H9 (cell line): ENCODE measurements at regions not wholly inside any gene's neighbourhood (a gene's known extent, or its start where the extent isn't known, plus 50 kb on each side); places are given as distances from the start of the nearest gene placed in this dataset.

Source experiments
- DNase-seq: peaks from one replicate; pipeline ENCODE4 v3.0.0-alpha.2; 2017
- H2AFZ ChIP-seq: one replicate; pipeline ENCODE4 v1.6.1; 2013; ENCODE audit warnings: mild to moderate bottlenecking, low read length, control low read depth, moderate library complexity
- H2AK5ac ChIP-seq: 2 replicates; pipeline ENCODE4 v1.6.1; 2013; ENCODE audit warnings: low read length, control low read depth, mixed read lengths; ENCODE audit not compliant: insufficient read length
- H2BK120ac ChIP-seq: one replicate; pipeline ENCODE4 v1.6.1; 2013; ENCODE audit warnings: low read depth, mild to moderate bottlenecking, low read length, control low read depth, inconsistent platforms; ENCODE audit not compliant: poor library complexity, severe bottlenecking
- H2BK12ac ChIP-seq: 2 replicates; pipeline ENCODE4 v1.6.1; 2013; ENCODE audit warnings: low read length, control low read depth, mixed read lengths, low read depth; ENCODE audit not compliant: insufficient read length
- H2BK15ac ChIP-seq: 2 replicates; pipeline ENCODE4 v1.6.1; 2013; ENCODE audit warnings: low read depth, low read length, control low read depth
- H2BK20ac ChIP-seq: one replicate; pipeline ENCODE4 v1.6.1; 2013; ENCODE audit warnings: low read depth, mild to moderate bottlenecking, low read length, control low read depth, inconsistent platforms; ENCODE audit not compliant: poor library complexity, severe bottlenecking
- H2BK5ac ChIP-seq: 2 replicates; pipeline ENCODE4 v1.6.1; 2013; ENCODE audit warnings: low read length, control low read depth, mixed read lengths; ENCODE audit not compliant: insufficient read length
- H3K14ac ChIP-seq: 2 replicates; pipeline ENCODE4 v1.6.1; 2013; ENCODE audit warnings: low read length, control low read depth; ENCODE audit not compliant: insufficient read depth
- H3K18ac ChIP-seq: 2 replicates; pipeline ENCODE4 v1.6.1; 2013; ENCODE audit warnings: low read depth, mild to moderate bottlenecking, mixed read lengths, low read length, control low read depth; ENCODE audit not compliant: insufficient read length
- H3K23ac ChIP-seq: 2 replicates; pipeline ENCODE4 v1.6.1; 2013; ENCODE audit warnings: low read length, control low read depth, mixed read lengths, low read depth; ENCODE audit not compliant: insufficient read length
- H3K23me2 ChIP-seq: 2 replicates; pipeline ENCODE4 v1.6.1; 2013; ENCODE audit warnings: low read depth, mild to moderate bottlenecking, mixed read lengths, low read length, control low read depth; ENCODE audit not compliant: insufficient read length, poor library complexity, severe bottlenecking
- H3K27ac ChIP-seq: 2 replicates; pipeline ENCODE4 v1.5.1; 2013; ENCODE audit warnings: low read length, control low read depth, mixed read lengths, low read depth; ENCODE audit not compliant: insufficient read length
- H3K27me3 ChIP-seq: 2 replicates; pipeline ENCODE4 v1.6.1; 2013; ENCODE audit warnings: low read length, control low read depth, inconsistent platforms; ENCODE audit not compliant: insufficient read depth
- H3K4ac ChIP-seq: 2 replicates; pipeline ENCODE4 v1.6.1; 2013; ENCODE audit warnings: low read depth, mild to moderate bottlenecking, control low read depth, inconsistent platforms, low read length, moderate library complexity
- H3K4me1 ChIP-seq: 2 replicates; pipeline ENCODE4 v1.6.1; 2013; ENCODE audit warnings: low read length, control low read depth, inconsistent platforms; ENCODE audit not compliant: insufficient read depth
- H3K4me2 ChIP-seq: 2 replicates; pipeline ENCODE4 v1.6.1; 2013; ENCODE audit warnings: low read length, control low read depth, mixed read lengths; ENCODE audit not compliant: insufficient read length, insufficient read depth
- H3K56ac ChIP-seq: 2 replicates; pipeline ENCODE4 v1.6.1; 2013; ENCODE audit warnings: low read depth, mild to moderate bottlenecking, mixed read lengths, low read length, control low read depth; ENCODE audit not compliant: insufficient read length
- H3K79me1 ChIP-seq: 2 replicates; pipeline ENCODE4 v1.6.1; 2013; ENCODE audit warnings: low read depth, mild to moderate bottlenecking, moderate library complexity, low read length, control low read depth, inconsistent platforms; ENCODE audit not compliant: insufficient read depth, poor library complexity, severe bottlenecking
- H3K79me2 ChIP-seq: 2 replicates; pipeline ENCODE4 v1.6.1; 2013; ENCODE audit warnings: low read length, control low read depth, inconsistent platforms; ENCODE audit not compliant: insufficient read depth
- H3K9ac ChIP-seq: 2 replicates; pipeline ENCODE4 v1.6.1; 2013; ENCODE audit warnings: low read length, control low read depth, mixed read lengths; ENCODE audit not compliant: insufficient read length; ENCODE audit errors: extremely low read depth
- H3K9me3 ChIP-seq: one replicate; pipeline ENCODE4 v1.6.1; 2013; ENCODE audit warnings: low read depth, low read length, inconsistent platforms; ENCODE audit not compliant: control insufficient read depth
- H3T11ph ChIP-seq: one replicate; pipeline ENCODE4 v1.6.1; 2013; ENCODE audit warnings: mild to moderate bottlenecking, low read length, control low read depth, inconsistent platforms
- H4K20me1 ChIP-seq: one replicate; pipeline ENCODE4 v1.6.1; 2013; ENCODE audit not compliant: control insufficient read depth, insufficient read length, insufficient read depth
- H4K5ac ChIP-seq: 2 replicates; pipeline ENCODE4 v1.6.1; 2013; ENCODE audit warnings: low read depth, mild to moderate bottlenecking, mixed read lengths, low read length, control low read depth; ENCODE audit not compliant: insufficient read length
- H4K8ac ChIP-seq: replicated peaks from 2 replicates; pipeline ENCODE4 v1.6.1; 2013; ENCODE audit warnings: low read length, control low read depth, mixed read lengths, low read depth; ENCODE audit not compliant: insufficient read length
- H4K91ac ChIP-seq: 2 replicates; pipeline ENCODE4 v1.6.1; 2013; ENCODE audit warnings: low read depth, mild to moderate bottlenecking, moderate library complexity, mixed read lengths, low read length, control low read depth; ENCODE audit not compliant: insufficient read length
- H3K27ac Mint-ChIP-seq, 3 experiments: 2 replicates in 2 of 3; 3 replicates in 1 of 3; pipeline ENCODE4 v1.8.0; 2020 to 2021; ENCODE audit warnings: mixed read lengths in 3 of 3, mild to moderate bottlenecking in 1 of 3, moderate library complexity in 1 of 3
- H3K27me3 Mint-ChIP-seq: 2 replicates; pipeline ENCODE4 v1.8.0; 2021; ENCODE audit warnings: low read depth, mild to moderate bottlenecking, moderate library complexity, mixed read lengths
- H3K36me3 Mint-ChIP-seq, 3 experiments: 2 replicates in 2 of 3; 3 replicates in 1 of 3; pipeline ENCODE4 v1.8.0; 2020 to 2021; ENCODE audit warnings: low read depth in 3 of 3, mixed read lengths in 3 of 3; ENCODE audit not compliant: insufficient read depth in 1 of 3
- H3K4me1 Mint-ChIP-seq, 2 experiments: 2 replicates each; pipeline ENCODE4 v1.8.0; 2020; ENCODE audit warnings: mixed read lengths in 2 of 2
- H3K4me3 Mint-ChIP-seq, 2 experiments: 2 replicates in 1 of 2; 3 replicates in 1 of 2; pipeline ENCODE4 v1.8.0; 2020 to 2021; ENCODE audit warnings: mild to moderate bottlenecking in 2 of 2, mixed read lengths in 2 of 2, moderate library complexity in 1 of 2
- H3K9me3 Mint-ChIP-seq, 2 experiments: 2 replicates in 1 of 2; 3 replicates in 1 of 2; pipeline ENCODE4 v1.8.0; 2020; ENCODE audit warnings: mild to moderate bottlenecking in 2 of 2, mixed read lengths in 2 of 2, moderate library complexity in 1 of 2
- CTCF ChIP-seq: fragments of 200-600 bp; sonication (generic); conservative IDR thresholded peaks from 3 replicates; pipeline ENCODE4 v1.8.0; 2021; ENCODE audit warnings: antibody characterized with exemption, mild to moderate bottlenecking
- WGBS: extraction: QIAGEN DNeasy Blood & Tissue Kit; methylation state at CpG from one replicate; pipeline ENCODE4 v1.1.7; 2013; ENCODE audit warnings: missing lambda C conversion rate, low lambda C conversion rate, mixed read lengths; ENCODE audit not compliant: insufficient read length; ENCODE audit errors: extremely low coverage; 5-methylcytosine and 5-hydroxymethylcytosine counted together

- DNase-seq: no peak
- H4K5ac ChIP-seq: no peak overlapping the region
- Mint-ChIP-seq H3K4me1 (0 out of 4 replicates have a peak, but pooled peaks cover 0 to 3% of the 10 kb centered on the region in 2 experiments), H3K36me3 (no peaks in the 10 kb centered on the region), H3K9me3 (no peaks in the 10 kb centered on the region), H3K4me3 (no peak overlapping the region), H3K27ac (no peak overlapping the region), H3K27me3 (no peaks in the 10 kb centered on the region)
- TF ChIP-seq CTCF: no peak
- H4K8ac ChIP-seq: no peak overlapping the region
- no peak overlapping the region for H2BK5ac ChIP-seq
- WGBS: no CpG with 5 or more reads among the region's 2 CpGs
- H2BK15ac ChIP-seq: no peak overlapping the region
- H3T11ph ChIP-seq: no peak overlapping the region
- H3K4me2 ChIP-seq: no peak overlapping the region
- H3K27ac ChIP-seq: no peak overlapping the region
- H3K9me3 ChIP-seq: no peaks in the 10 kb centered on the region
- H2BK20ac ChIP-seq: no peak overlapping the region
- H3K4me1 ChIP-seq: no peaks in the 10 kb centered on the region
- H2AK5ac ChIP-seq: no peak overlapping the region
- H3K18ac ChIP-seq: no peak overlapping the region
- H2BK12ac ChIP-seq: no peak overlapping the region
- H3K56ac ChIP-seq: no peak overlapping the region
- no peak overlapping the region for H3K14ac ChIP-seq
- no peaks in the 10 kb centered on the region for H3K23me2 ChIP-seq
- no peak overlapping the region for H3K9ac ChIP-seq
- H3K79me1 ChIP-seq: no peaks in the 10 kb centered on the region
- no peak overlapping the region for H2AFZ ChIP-seq
- H3K4ac ChIP-seq: no peak overlapping the region
- H3K79me2 ChIP-seq: no peaks in the 10 kb centered on the region
- H3K27me3 ChIP-seq: no peaks in the 10 kb centered on the region
- H4K91ac ChIP-seq: no peak overlapping the region
- no peaks in the 10 kb centered on the region for H4K20me1 ChIP-seq
- H2BK120ac ChIP-seq: no peak overlapping the region
- no peak overlapping the region for H3K23ac ChIP-seq
Measured at GRCh38 chr13:73532987-73533510, 474.2 kb downstream of the KLF5 start.
